LNCAP (cell line): ENCODE measurements at regions not wholly inside any gene's neighbourhood (a gene's known extent, or its start where the extent isn't known, plus 50 kb on each side); places are given as distances from the start of the nearest gene placed in this dataset.

Experiments
- CTCF ChIP-seq: fragments of 450-650 bp; IDR thresholded peaks from 2 replicates; pipeline ENCODE4 v1.5.1; 2017; ENCODE audit warnings: mild to moderate bottlenecking

GRCh38 chr15:69732133-69732532, 279.5 kb downstream of the RPLP1 start:
- TF ChIP-seq CTCF = no peak

GRCh38 chr15:69734699-69735098, 282.1 kb downstream of the RPLP1 start:
- no peak for TF ChIP-seq CTCF

- no peak for TF ChIP-seq CTCF
Measured at GRCh38 chr15:69735121-69735520, 282.5 kb downstream of the RPLP1 start.

GRCh38 chr15:69736161-69736560, 283.5 kb downstream of the RPLP1 start:
- no peak for TF ChIP-seq CTCF

GRCh38 chr15:69737916-69738315, 285.3 kb downstream of the RPLP1 start:
- no peak for TF ChIP-seq CTCF

GRCh38 chr15:69740684-69741083, 288.1 kb downstream of the RPLP1 start:
- TF ChIP-seq CTCF = no peak

GRCh38 chr15:69742361-69742760, 289.7 kb downstream of the RPLP1 start:
- TF ChIP-seq CTCF = no peak

- TF ChIP-seq CTCF = no peak
Measured at GRCh38 chr15:69743091-69743490, 290.5 kb downstream of the RPLP1 start.
